ENCODE measurements at regions not wholly inside any gene's neighbourhood (a gene's known extent, or its start where the extent isn't known, plus 50 kb on each side); places are given as distances from the start of the nearest gene placed in this dataset.
"Not testable (repeated sequence)": the region's sequence is repeated elsewhere in the genome, so short reads cannot be mapped to it uniquely, and the experiment has no call there.

- no peak for DNase-seq (ENCODE audit: low read depth)
Measured at GRCh38 chr20:51125105-51125504, 102.2 kb upstream of the KCNG1 start.

GRCh38 chr20:51123887-51124286, 101.0 kb upstream of the KCNG1 start:
- DNase-seq (ENCODE audit: low read depth): not testable (repeated sequence)

GRCh38 chr20:51122931-51123658, 100.2 kb upstream of the KCNG1 start:
- no peak for DNase-seq (ENCODE audit: low read depth)

GRCh38 chr20:51121901-51122412, 99.0 kb upstream of the KCNG1 start:
- DNase-seq (ENCODE audit: low read depth): no peak

- no peak for DNase-seq (ENCODE audit: low read depth)
Measured at GRCh38 chr20:51121272-51121671, 98.4 kb upstream of the KCNG1 start.

GRCh38 chr20:51120868-51121267, 98.0 kb upstream of the KCNG1 start:
- DNase-seq (ENCODE audit: low read depth): no peak

- DNase-seq (ENCODE audit: low read depth): no peak
Measured at GRCh38 chr20:51120438-51120837, 97.5 kb upstream of the KCNG1 start.

- no peak for DNase-seq (ENCODE audit: low read depth)
Measured at GRCh38 chr20:51119914-51120313, 97.0 kb upstream of the KCNG1 start.

- no peak for DNase-seq (ENCODE audit: low read depth)
Measured at GRCh38 chr20:51118985-51119527, 96.1 kb upstream of the KCNG1 start.

GRCh38 chr20:51118216-51118615, 95.3 kb upstream of the KCNG1 start:
- DNase-seq (ENCODE audit: low read depth): no peak

GRCh38 chr20:51116765-51117686, 94.1 kb upstream of the KCNG1 start:
- DNase-seq (ENCODE audit: low read depth): no peak

- DNase-seq (ENCODE audit: low read depth): no peak
Measured at GRCh38 chr20:51111290-51111689, 88.4 kb upstream of the KCNG1 start.

GRCh38 chr20:51108638-51109363, 85.9 kb upstream of the KCNG1 start:
- no peak for DNase-seq (ENCODE audit: low read depth)

- no peak for DNase-seq (ENCODE audit: low read depth)
Measured at GRCh38 chr20:51106011-51106410, 83.1 kb upstream of the KCNG1 start.

GRCh38 chr20:51104960-51105920, 82.3 kb upstream of the KCNG1 start:
- DNase-seq (ENCODE audit: low read depth): no peak

- no peak for DNase-seq (ENCODE audit: low read depth)
Measured at GRCh38 chr20:51100617-51101016, 77.7 kb upstream of the KCNG1 start.

GRCh38 chr20:51098284-51098810, 75.4 kb upstream of the KCNG1 start:
- no peak for DNase-seq (ENCODE audit: low read depth)

- no peak for DNase-seq (ENCODE audit: low read depth)
Measured at GRCh38 chr20:51097351-51098120, 74.6 kb upstream of the KCNG1 start.

- DNase-seq (ENCODE audit: low read depth): no peak
Measured at GRCh38 chr20:51096582-51097267, 73.8 kb upstream of the KCNG1 start.

Data from GM04504 (cell line).